H9 (cell line): ENCODE measurements at regions not wholly inside any gene's neighbourhood (a gene's known extent, or its start where the extent isn't known, plus 50 kb on each side); places are given as distances from the start of the nearest gene placed in this dataset.

ENCODE experiments used
- DNase-seq: peaks from one replicate; pipeline ENCODE4 v3.0.0-alpha.2; 2017
- H2AFZ ChIP-seq: one replicate; pipeline ENCODE4 v1.6.1; 2013; ENCODE audit warnings: mild to moderate bottlenecking, low read length, control low read depth, moderate library complexity
- H2AK5ac ChIP-seq: 2 replicates; pipeline ENCODE4 v1.6.1; 2013; ENCODE audit warnings: low read length, control low read depth, mixed read lengths; ENCODE audit not compliant: insufficient read length
- H2BK120ac ChIP-seq: one replicate; pipeline ENCODE4 v1.6.1; 2013; ENCODE audit warnings: low read depth, mild to moderate bottlenecking, low read length, control low read depth, inconsistent platforms; ENCODE audit not compliant: poor library complexity, severe bottlenecking
- H2BK12ac ChIP-seq: 2 replicates; pipeline ENCODE4 v1.6.1; 2013; ENCODE audit warnings: low read length, control low read depth, mixed read lengths, low read depth; ENCODE audit not compliant: insufficient read length
- H2BK15ac ChIP-seq: 2 replicates; pipeline ENCODE4 v1.6.1; 2013; ENCODE audit warnings: low read depth, low read length, control low read depth
- H2BK20ac ChIP-seq: one replicate; pipeline ENCODE4 v1.6.1; 2013; ENCODE audit warnings: low read depth, mild to moderate bottlenecking, low read length, control low read depth, inconsistent platforms; ENCODE audit not compliant: poor library complexity, severe bottlenecking
- H2BK5ac ChIP-seq: 2 replicates; pipeline ENCODE4 v1.6.1; 2013; ENCODE audit warnings: low read length, control low read depth, mixed read lengths; ENCODE audit not compliant: insufficient read length
- H3K14ac ChIP-seq: 2 replicates; pipeline ENCODE4 v1.6.1; 2013; ENCODE audit warnings: low read length, control low read depth; ENCODE audit not compliant: insufficient read depth
- H3K18ac ChIP-seq: 2 replicates; pipeline ENCODE4 v1.6.1; 2013; ENCODE audit warnings: low read depth, mild to moderate bottlenecking, mixed read lengths, low read length, control low read depth; ENCODE audit not compliant: insufficient read length
- H3K23ac ChIP-seq: 2 replicates; pipeline ENCODE4 v1.6.1; 2013; ENCODE audit warnings: low read length, control low read depth, mixed read lengths, low read depth; ENCODE audit not compliant: insufficient read length
- H3K23me2 ChIP-seq: 2 replicates; pipeline ENCODE4 v1.6.1; 2013; ENCODE audit warnings: low read depth, mild to moderate bottlenecking, mixed read lengths, low read length, control low read depth; ENCODE audit not compliant: insufficient read length, poor library complexity, severe bottlenecking
- H3K27ac ChIP-seq: 2 replicates; pipeline ENCODE4 v1.5.1; 2013; ENCODE audit warnings: low read length, control low read depth, mixed read lengths, low read depth; ENCODE audit not compliant: insufficient read length
- H3K27me3 ChIP-seq: 2 replicates; pipeline ENCODE4 v1.6.1; 2013; ENCODE audit warnings: low read length, control low read depth, inconsistent platforms; ENCODE audit not compliant: insufficient read depth
- H3K4ac ChIP-seq: 2 replicates; pipeline ENCODE4 v1.6.1; 2013; ENCODE audit warnings: low read depth, mild to moderate bottlenecking, control low read depth, inconsistent platforms, low read length, moderate library complexity
- H3K4me1 ChIP-seq: 2 replicates; pipeline ENCODE4 v1.6.1; 2013; ENCODE audit warnings: low read length, control low read depth, inconsistent platforms; ENCODE audit not compliant: insufficient read depth
- H3K4me2 ChIP-seq: 2 replicates; pipeline ENCODE4 v1.6.1; 2013; ENCODE audit warnings: low read length, control low read depth, mixed read lengths; ENCODE audit not compliant: insufficient read length, insufficient read depth
- H3K56ac ChIP-seq: 2 replicates; pipeline ENCODE4 v1.6.1; 2013; ENCODE audit warnings: low read depth, mild to moderate bottlenecking, mixed read lengths, low read length, control low read depth; ENCODE audit not compliant: insufficient read length
- H3K79me1 ChIP-seq: 2 replicates; pipeline ENCODE4 v1.6.1; 2013; ENCODE audit warnings: low read depth, mild to moderate bottlenecking, moderate library complexity, low read length, control low read depth, inconsistent platforms; ENCODE audit not compliant: insufficient read depth, poor library complexity, severe bottlenecking
- H3K79me2 ChIP-seq: 2 replicates; pipeline ENCODE4 v1.6.1; 2013; ENCODE audit warnings: low read length, control low read depth, inconsistent platforms; ENCODE audit not compliant: insufficient read depth
- H3K9ac ChIP-seq: 2 replicates; pipeline ENCODE4 v1.6.1; 2013; ENCODE audit warnings: low read length, control low read depth, mixed read lengths; ENCODE audit not compliant: insufficient read length; ENCODE audit errors: extremely low read depth
- H3K9me3 ChIP-seq: one replicate; pipeline ENCODE4 v1.6.1; 2013; ENCODE audit warnings: low read depth, low read length, inconsistent platforms; ENCODE audit not compliant: control insufficient read depth
- H3T11ph ChIP-seq: one replicate; pipeline ENCODE4 v1.6.1; 2013; ENCODE audit warnings: mild to moderate bottlenecking, low read length, control low read depth, inconsistent platforms
- H4K20me1 ChIP-seq: one replicate; pipeline ENCODE4 v1.6.1; 2013; ENCODE audit not compliant: control insufficient read depth, insufficient read length, insufficient read depth
- H4K5ac ChIP-seq: 2 replicates; pipeline ENCODE4 v1.6.1; 2013; ENCODE audit warnings: low read depth, mild to moderate bottlenecking, mixed read lengths, low read length, control low read depth; ENCODE audit not compliant: insufficient read length
- H4K8ac ChIP-seq: replicated peaks from 2 replicates; pipeline ENCODE4 v1.6.1; 2013; ENCODE audit warnings: low read length, control low read depth, mixed read lengths, low read depth; ENCODE audit not compliant: insufficient read length
- H4K91ac ChIP-seq: 2 replicates; pipeline ENCODE4 v1.6.1; 2013; ENCODE audit warnings: low read depth, mild to moderate bottlenecking, moderate library complexity, mixed read lengths, low read length, control low read depth; ENCODE audit not compliant: insufficient read length
- H3K27ac Mint-ChIP-seq, 3 experiments: 2 replicates in 2 of 3; 3 replicates in 1 of 3; pipeline ENCODE4 v1.8.0; 2020 to 2021; ENCODE audit warnings: mixed read lengths in 3 of 3, mild to moderate bottlenecking in 1 of 3, moderate library complexity in 1 of 3
- H3K27me3 Mint-ChIP-seq: 2 replicates; pipeline ENCODE4 v1.8.0; 2021; ENCODE audit warnings: low read depth, mild to moderate bottlenecking, moderate library complexity, mixed read lengths
- H3K36me3 Mint-ChIP-seq, 3 experiments: 2 replicates in 2 of 3; 3 replicates in 1 of 3; pipeline ENCODE4 v1.8.0; 2020 to 2021; ENCODE audit warnings: low read depth in 3 of 3, mixed read lengths in 3 of 3; ENCODE audit not compliant: insufficient read depth in 1 of 3
- H3K4me1 Mint-ChIP-seq, 2 experiments: 2 replicates each; pipeline ENCODE4 v1.8.0; 2020; ENCODE audit warnings: mixed read lengths in 2 of 2
- H3K4me3 Mint-ChIP-seq, 2 experiments: 2 replicates in 1 of 2; 3 replicates in 1 of 2; pipeline ENCODE4 v1.8.0; 2020 to 2021; ENCODE audit warnings: mild to moderate bottlenecking in 2 of 2, mixed read lengths in 2 of 2, moderate library complexity in 1 of 2
- H3K9me3 Mint-ChIP-seq, 2 experiments: 2 replicates in 1 of 2; 3 replicates in 1 of 2; pipeline ENCODE4 v1.8.0; 2020; ENCODE audit warnings: mild to moderate bottlenecking in 2 of 2, mixed read lengths in 2 of 2, moderate library complexity in 1 of 2
- CTCF ChIP-seq: fragments of 200-600 bp; sonication (generic); conservative IDR thresholded peaks from 3 replicates; pipeline ENCODE4 v1.8.0; 2021; ENCODE audit warnings: antibody characterized with exemption, mild to moderate bottlenecking
- WGBS: extraction: QIAGEN DNeasy Blood & Tissue Kit; methylation state at CpG from one replicate; pipeline ENCODE4 v1.1.7; 2013; ENCODE audit warnings: missing lambda C conversion rate, low lambda C conversion rate, mixed read lengths; ENCODE audit not compliant: insufficient read length; ENCODE audit errors: extremely low coverage; 5-methylcytosine and 5-hydroxymethylcytosine counted together

GRCh38 chr20:60091861-60092260 is 133.6 kb downstream of the CDH26 start:
- Histone ChIP-seq H3K18ac (no peak overlapping the region), H2BK20ac (no peak overlapping the region), H3K23ac (no peak overlapping the region), H3K14ac (no peak overlapping the region), H3K4me1 (no peaks in the 10 kb centered on the region), H2BK5ac (no peak overlapping the region), H3K4me2 (no peak overlapping the region), H3K9me3 (peaks cover 5% of the 10 kb centered on the region), H3K23me2 (no peaks in the 10 kb centered on the region), H3K4ac (no peak overlapping the region), H2BK12ac (no peak overlapping the region), H3T11ph (no peak overlapping the region), H4K20me1 (no peaks in the 10 kb centered on the region), H3K79me1 (no peaks in the 10 kb centered on the region), H3K9ac (no peak overlapping the region), H4K91ac (no peak overlapping the region), H2BK120ac (no peak overlapping the region), H2AFZ (no peak overlapping the region), H4K5ac (no peak overlapping the region), H2BK15ac (no peak overlapping the region), H3K56ac (no peak overlapping the region), H3K27ac (no peak overlapping the region), H4K8ac (no peak overlapping the region), H3K79me2 (no peaks in the 10 kb centered on the region), H3K27me3 (no peaks in the 10 kb centered on the region; the same call in 1 of the 2 replicates), H2AK5ac (no peak overlapping the region)
- Mint-ChIP-seq H3K4me1 (no peaks in the 10 kb centered on the region), H3K27ac (no peak overlapping the region), H3K4me3 (no peak overlapping the region), H3K27me3 (peaks cover 61% of the 10 kb centered on the region), H3K9me3 (peaks cover 29 to 33% of the 10 kb centered on the region in 2 experiments), H3K36me3 (peaks cover 1 to 8% (median 6%) of the 10 kb centered on the region in 3 experiments; a peak in 4 of 7 replicates)
- no CpG with 5 or more reads among the region's 1 CpG for WGBS
- DNase-seq, result no peak
- TF ChIP-seq CTCF, result no peak
